HUES64 (cell line): ENCODE measurements at regions not wholly inside any gene's neighbourhood (a gene's known extent, or its start where the extent isn't known, plus 50 kb on each side); places are given as distances from the start of the nearest gene placed in this dataset.

Source experiments
- H3K27ac ChIP-seq: 2 replicates; pipeline ENCODE4 v1.7.0; 2013; ENCODE audit warnings: low read depth, low read length, inconsistent platforms
- H3K27me3 ChIP-seq: 2 replicates; pipeline ENCODE4 v1.6.1; 2013; ENCODE audit warnings: mild to moderate bottlenecking, low read length; ENCODE audit not compliant: insufficient read depth
- H3K36me3 ChIP-seq: 2 replicates; pipeline ENCODE4 v1.6.1; 2013; ENCODE audit warnings: mild to moderate bottlenecking, low read length; ENCODE audit not compliant: insufficient read depth
- H3K4me1 ChIP-seq: 2 replicates; pipeline ENCODE4 v1.6.1; 2013; ENCODE audit warnings: mild to moderate bottlenecking, low read length, moderate library complexity; ENCODE audit not compliant: insufficient read depth
- H3K4me3 ChIP-seq: 2 replicates; pipeline ENCODE4 v1.5.1; 2013; ENCODE audit warnings: mild to moderate bottlenecking, low read length, moderate library complexity
- H3K9ac ChIP-seq: 2 replicates; pipeline ENCODE4 v1.6.1; 2013; ENCODE audit warnings: mild to moderate bottlenecking, low read depth, low read length
- H3K9me3 ChIP-seq: 2 replicates; pipeline ENCODE4 v1.6.1; 2013; ENCODE audit warnings: low read depth, low read length; ENCODE audit not compliant: insufficient read depth
- WGBS: fragments of 150-250, 120-280 bp; methylation state at CpG from one replicate; pipeline ENCODE4 v1.1.7; 2013; ENCODE audit warnings: missing lambda C conversion rate; 5-methylcytosine and 5-hydroxymethylcytosine counted together

- 84% methylated on average over 6 of the region's 6 CpGs for WGBS
Observed at GRCh38 chrX:40258909-40259308, 161.2 kb upstream of the BCOR start.

GRCh38 chrX:40253771-40254170 is 156.0 kb upstream of the BCOR start:
- Histone ChIP-seq H3K27ac (no peak overlapping the region), H3K27me3 (no peaks in the 10 kb centered on the region), H3K36me3 (no peaks in the 10 kb centered on the region), H3K9ac (no peak overlapping the region), H3K9me3 (no peaks in the 10 kb centered on the region), H3K4me1 (no peaks in the 10 kb centered on the region), H3K4me3 (no peak overlapping the region)
- WGBS, result 96% methylated on average over 4 of the region's 5 CpGs

More at GRCh38 chrX:40258909-40259308, 161.2 kb upstream of the BCOR start:
- H3K27me3 ChIP-seq, result no peaks in the 10 kb centered on the region
- no peak overlapping the region for H3K9ac ChIP-seq
- H3K27ac ChIP-seq, result no peak overlapping the region
- H3K4me3 ChIP-seq, result no peak overlapping the region
- H3K9me3 ChIP-seq, result no peaks in the 10 kb centered on the region
- H3K36me3 ChIP-seq, result no peaks in the 10 kb centered on the region
- H3K4me1 ChIP-seq, result no peaks in the 10 kb centered on the region

GRCh38 chrX:40249582-40249981 is 151.8 kb upstream of the BCOR start:
- WGBS, result 94% methylated on average over 4 of the region's 5 CpGs
- H3K9ac ChIP-seq, result no peak overlapping the region
- H3K9me3 ChIP-seq, result no peaks in the 10 kb centered on the region
- H3K27me3 ChIP-seq, result no peaks in the 10 kb centered on the region
- H3K4me1 ChIP-seq, result no peaks in the 10 kb centered on the region
- H3K4me3 ChIP-seq, result no peak overlapping the region
- H3K36me3 ChIP-seq, result no peaks in the 10 kb centered on the region
- no peak overlapping the region for H3K27ac ChIP-seq

- 81% methylated on average over 8 of the region's 9 CpGs for WGBS
- Histone ChIP-seq H3K9me3 (no peaks in the 10 kb centered on the region), H3K4me3 (no peak overlapping the region)
Observed at GRCh38 chrX:40248822-40249221, 151.1 kb upstream of the BCOR start.

GRCh38 chrX:40247848-40248622 is 150.3 kb upstream of the BCOR start:
- H3K27me3 ChIP-seq, result no peaks in the 10 kb centered on the region
- H3K9ac ChIP-seq, result no peak overlapping the region
- 68% methylated on average over 12 of the region's 13 CpGs for WGBS
- no peaks in the 10 kb centered on the region for H3K9me3 ChIP-seq
- H3K36me3 ChIP-seq, result no peaks in the 10 kb centered on the region
- no peak overlapping the region for H3K4me3 ChIP-seq
- no peak overlapping the region for H3K27ac ChIP-seq
- H3K4me1 ChIP-seq, result peaks cover 3% of the 10 kb centered on the region; the same call in 1 of the 2 replicates

More at GRCh38 chrX:40248822-40249221, 151.1 kb upstream of the BCOR start:
- no peak overlapping the region for H3K27ac ChIP-seq
- H3K27me3 ChIP-seq, result no peaks in the 10 kb centered on the region
- no peaks in the 10 kb centered on the region for H3K4me1 ChIP-seq
- no peak overlapping the region for H3K9ac ChIP-seq
- no peaks in the 10 kb centered on the region for H3K36me3 ChIP-seq

GRCh38 chrX:40247382-40247781 is 149.6 kb upstream of the BCOR start:
- H3K4me1 ChIP-seq, result peaks cover 3% of the 10 kb centered on the region; the same call in 1 of the 2 replicates
- no peak overlapping the region for H3K27ac ChIP-seq
- 100% methylated on average over 1 of the region's 1 CpG for WGBS
- no peaks in the 10 kb centered on the region for H3K27me3 ChIP-seq
- H3K9ac ChIP-seq, result no peak overlapping the region
- H3K36me3 ChIP-seq, result no peaks in the 10 kb centered on the region
- H3K9me3 ChIP-seq, result no peaks in the 10 kb centered on the region
- H3K4me3 ChIP-seq, result no peak overlapping the region

- Histone ChIP-seq H3K9ac (no peak overlapping the region), H3K4me3 (no peak overlapping the region), H3K36me3 (no peaks in the 10 kb centered on the region), H3K9me3 (no peaks in the 10 kb centered on the region), H3K27me3 (no peaks in the 10 kb centered on the region), H3K27ac (no peak overlapping the region), H3K4me1 (peaks cover 3% of the 10 kb centered on the region; the same call in 1 of the 2 replicates)
- 86% methylated on average over 11 of the region's 12 CpGs for WGBS
Observed at GRCh38 chrX:40245488-40246071, 147.8 kb upstream of the BCOR start.

- H3K4me1 ChIP-seq, result peaks cover 3% of the 10 kb centered on the region; the same call in 1 of the 2 replicates
- H3K27me3 ChIP-seq, result no peaks in the 10 kb centered on the region
- no peaks in the 10 kb centered on the region for H3K36me3 ChIP-seq
- no peaks in the 10 kb centered on the region for H3K9me3 ChIP-seq
- WGBS, result 91% methylated on average over 11 of the region's 11 CpGs
- no peak overlapping the region for H3K9ac ChIP-seq
- H3K4me3 ChIP-seq, result no peak overlapping the region
- no peak overlapping the region for H3K27ac ChIP-seq
Observed at GRCh38 chrX:40244980-40245379, 147.2 kb upstream of the BCOR start.

- no peaks in the 10 kb centered on the region for H3K9me3 ChIP-seq
- 89% methylated on average over 10 of the region's 15 CpGs for WGBS
- H3K4me1 ChIP-seq, result peaks cover 3% of the 10 kb centered on the region; the same call in 1 of the 2 replicates
- no peaks in the 10 kb centered on the region for H3K27me3 ChIP-seq
- H3K4me3 ChIP-seq, result no peak overlapping the region
- H3K27ac ChIP-seq, result no peak overlapping the region
- H3K36me3 ChIP-seq, result no peaks in the 10 kb centered on the region
- H3K9ac ChIP-seq, result no peak overlapping the region
Observed at GRCh38 chrX:40243755-40244515, 146.2 kb upstream of the BCOR start.

GRCh38 chrX:40240844-40241243 is 143.1 kb upstream of the BCOR start:
- Histone ChIP-seq H3K9me3 (no peaks in the 10 kb centered on the region), H3K27ac (no peak overlapping the region), H3K36me3 (no peaks in the 10 kb centered on the region), H3K4me1 (peaks cover 13% of the 10 kb centered on the region), H3K9ac (no peak overlapping the region), H3K4me3 (no peak overlapping the region), H3K27me3 (no peaks in the 10 kb centered on the region)

GRCh38 chrX:40237731-40238178 is 140.0 kb upstream of the BCOR start:
- 36% methylated on average over 14 of the region's 14 CpGs for WGBS
- Histone ChIP-seq H3K9me3 (no peaks in the 10 kb centered on the region), H3K9ac (no peak overlapping the region), H3K27me3 (no peaks in the 10 kb centered on the region), H3K36me3 (no peaks in the 10 kb centered on the region), H3K4me1 (peaks cover 10% of the 10 kb centered on the region; the same call in 1 of the 2 replicates), H3K4me3 (no peak overlapping the region), H3K27ac (no peak overlapping the region; the same call in 1 of the 2 replicates)
